Endothelial cell of umbilical vein (primary cell): ENCODE measurements at regions not wholly inside any gene's neighbourhood (a gene's known extent, or its start where the extent isn't known, plus 50 kb on each side); places are given as distances from the start of the nearest gene placed in this dataset.

ENCODE experiments used
- BruUV-seq: library from RNA; stranded (reverse); fragments of 400-500 nt; replicated peaks from 2 replicates; lab custom pipeline; 2021; lab: Mats Ljungman, UMichigan
- CTCF ChIA-PET: fragments of 300-600, 350-600 bp; sonication (Branson Sonifier 250); formaldehyde crosslinking; loops from one replicate; lab custom pipeline; 2021; ENCODE audit warnings: antibody characterized with exemption, inconsistent platforms; lab: Charles Lee
- POLR2A ChIA-PET: fragments of 300-600, 350-600 bp; sonication (Branson Sonifier 250); formaldehyde crosslinking; loops from one replicate; lab custom pipeline; 2021; ENCODE audit warnings: antibody characterized with exemption, inconsistent platforms; lab: Charles Lee
- DNase-seq: peaks from one replicate; pipeline ENCODE4 v3.0.0-alpha.2; 2011; ENCODE audit warnings: low read depth, low spot score
- FAIRE-seq: peaks from 2 replicates; lab custom pipeline; 2011; peaks lifted over from hg19 to GRCh38; lab: Jason Lieb, UNC
- H2AFZ ChIP-seq: 2 replicates; pipeline ENCODE4 v1.6.0; 2012; ENCODE audit warnings: low read depth, low read length, control low read depth, inconsistent platforms
- H3K27ac ChIP-seq: 2 replicates; pipeline ENCODE4 v1.5.1; 2011; ENCODE audit warnings: low read depth, mild to moderate bottlenecking, control low read depth, low read length, moderate library complexity; ENCODE audit not compliant: insufficient read depth
- H3K27me3 ChIP-seq, 2 experiments: 2 replicates each; pipeline versions ENCODE4 v1.6.0 to v1.6.1; 2011; ENCODE audit warnings: low read length in 2 of 2, mixed read lengths in 1 of 2; ENCODE audit not compliant: control insufficient read depth in 2 of 2, insufficient read depth in 2 of 2
- H3K36me3 ChIP-seq, 2 experiments: 2 replicates in 1 of 2; 3 replicates in 1 of 2; pipeline ENCODE4 v1.5.1; 2011; ENCODE audit warnings: low read length in 2 of 2, mild to moderate bottlenecking in 1 of 2, moderate library complexity in 1 of 2; ENCODE audit not compliant: control insufficient read depth in 2 of 2, insufficient read depth in 2 of 2; ENCODE audit errors: extremely low read depth in 1 of 2
- H3K4me1 ChIP-seq: 3 replicates; pipeline ENCODE4 v1.5.1; 2011; ENCODE audit warnings: mild to moderate bottlenecking, low read length; ENCODE audit not compliant: control insufficient read depth, insufficient read depth; ENCODE audit errors: extremely low read depth
- H3K4me2 ChIP-seq: 2 replicates; pipeline ENCODE4 v1.6.1; 2011; ENCODE audit warnings: low read length, control low read depth, mixed read lengths; ENCODE audit not compliant: insufficient read depth
- H3K4me3 ChIP-seq, 3 experiments: fragments of 200-600 bp in 1 of 3; sonication (generic), shearing (Covaris generic) in 1 of 3; replicated peaks in 1 of 3; 2 replicates each; pipeline ENCODE4 v1.5.1; 2011 to 2016; ENCODE audit warnings: control low read depth in 3 of 3, low read length in 3 of 3, mild to moderate bottlenecking in 2 of 3, inconsistent platforms in 1 of 3, low read depth in 1 of 3, moderate library complexity in 1 of 3; ENCODE audit not compliant: insufficient read depth in 1 of 3
- H3K79me2 ChIP-seq: 2 replicates; pipeline ENCODE4 v1.6.0; 2012; ENCODE audit warnings: low read length, inconsistent platforms; ENCODE audit not compliant: control insufficient read depth, insufficient read depth
- H3K9ac ChIP-seq: replicated peaks from 2 replicates; pipeline ENCODE3; 2011; ENCODE audit warnings: low read length, control low read depth; ENCODE audit not compliant: insufficient read depth; ENCODE audit errors: extremely low read depth
- H3K9me1 ChIP-seq: replicated peaks from 3 replicates; pipeline ENCODE4 v1.6.0; 2011; ENCODE audit warnings: mild to moderate bottlenecking, low read length; ENCODE audit not compliant: control insufficient read depth, insufficient read depth; ENCODE audit errors: extremely low read depth
- H3K9me3 ChIP-seq: replicated peaks from 2 replicates; pipeline ENCODE4 v1.5.1; 2012; ENCODE audit warnings: low read length, inconsistent platforms; ENCODE audit not compliant: control insufficient read depth, insufficient read depth
- H4K20me1 ChIP-seq: replicated peaks from 2 replicates; pipeline ENCODE3; 2011; ENCODE audit warnings: mild to moderate bottlenecking, low read length; ENCODE audit not compliant: control insufficient read depth, insufficient read depth; ENCODE audit errors: extremely low read depth
- EZH2 ChIP-seq: IDR thresholded peaks from 2 replicates; pipeline ENCODE4 v1.6.1; 2012; ENCODE audit warnings: borderline replicate concordance, low read depth, mild to moderate bottlenecking, moderate library complexity, low read length, inconsistent platforms; ENCODE audit not compliant: severe bottlenecking
- FOS ChIP-seq: IDR thresholded peaks from 2 replicates; pipeline ENCODE4 v1.6.1; 2011; ENCODE audit warnings: mild to moderate bottlenecking, low read length, moderate library complexity, borderline replicate concordance; ENCODE audit not compliant: insufficient read depth
- GATA2 ChIP-seq: IDR thresholded peaks from 2 replicates; pipeline ENCODE4 v1.7.0; 2011; ENCODE audit warnings: low read depth, mild to moderate bottlenecking, moderate library complexity, mixed read lengths, low read length; ENCODE audit not compliant: insufficient read length, insufficient read depth
- JUN ChIP-seq: IDR thresholded peaks from 2 replicates; pipeline ENCODE4 v1.6.1; 2011; ENCODE audit warnings: borderline replicate concordance, low read depth; ENCODE audit not compliant: insufficient read length, insufficient read depth
- MYC ChIP-seq: IDR thresholded peaks from one replicate; pipeline ENCODE4 v1.6.1; 2011; ENCODE audit warnings: mild to moderate bottlenecking, low read depth, low read length
- POLR2A ChIP-seq: IDR thresholded peaks from 2 replicates; pipeline ENCODE4 v1.6.1; 2012; ENCODE audit warnings: low read depth, mild to moderate bottlenecking, control low read depth, low read length
- POLR2AphosphoS5 ChIP-seq: IDR thresholded peaks from 2 replicates; pipeline ENCODE4 v1.6.1; 2012; ENCODE audit warnings: low read depth, mild to moderate bottlenecking, control low read depth, low read length, moderate library complexity; ENCODE audit not compliant: insufficient read depth
- dilution Hi-C: fragments of 300-500 bp; cut with MboI; formaldehyde crosslinking; loops from one replicate; pipeline ENCODE4 v1.15.0; 2019; ENCODE audit warnings: low sequenced_read_pairs; ENCODE audit not compliant: extremely low pct_ligation_motif_present
- intact Hi-C: fragments of 100-400 bp; cut with micrococcal nuclease; formaldehyde crosslinking; loops from one replicate; pipeline ENCODE4 v1.10.0; 2022
- TF ChIP-seq, protein P1 (sequence below): IDR thresholded peaks from 2 replicates; pipeline ENCODE4 v1.6.1; 2011; ENCODE audit not compliant: insufficient read depth, insufficient read length
- TF ChIP-seq, protein P2 (sequence below), 2 donors: IDR thresholded peaks; 1 replicate in 1 of 2; 2 replicates in 1 of 2; pipeline ENCODE4 v1.5.1; 2011; ENCODE audit warnings: low read length in 2 of 2, mild to moderate bottlenecking in 2 of 2, moderate library complexity in 2 of 2, control low read depth in 1 of 2, inconsistent platforms in 1 of 2, low read depth in 1 of 2; ENCODE audit not compliant: insufficient read depth in 1 of 2; ENCODE audit errors: extremely low read depth in 1 of 2

DNA sequence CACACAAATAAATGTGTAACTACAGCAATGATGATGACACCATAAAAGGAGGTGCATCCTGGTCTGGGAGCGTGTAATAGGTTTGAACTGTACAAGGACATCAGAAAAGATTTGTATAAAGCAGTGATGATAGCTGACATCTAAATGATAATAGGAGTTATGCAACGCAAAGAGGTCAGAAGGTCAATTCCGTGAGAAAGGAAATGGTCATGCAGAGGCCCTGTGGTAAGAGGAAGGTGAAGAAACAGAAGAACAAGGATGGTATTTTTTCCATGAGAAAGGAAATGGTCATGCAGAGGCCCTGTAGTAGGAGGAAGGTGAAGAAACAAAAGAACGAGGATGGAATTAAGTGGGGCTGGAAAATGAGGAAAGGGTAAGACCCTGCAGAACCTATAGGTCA is 106.7 kb upstream of the TMPO start:
- Histone ChIP-seq H3K4me3 (no peak overlapping the region), H3K4me1 (peaks cover 9% of the 10 kb centered on the region), H3K9me3 (no peaks in the 10 kb centered on the region), H3K4me2 (no peak overlapping the region), H3K9me1 (no peaks in the 10 kb centered on the region), H3K79me2 (no peaks in the 10 kb centered on the region), H3K27me3 (no peaks in the 10 kb centered on the region), H3K9ac (no peak overlapping the region), H2AFZ (no peak overlapping the region), H4K20me1 (no peaks in the 10 kb centered on the region), H3K27ac (no peak overlapping the region), H3K36me3 (no peaks in the 10 kb centered on the region)
- dilution Hi-C loops (no loop called here), intact Hi-C loops (no loop called here)
- BruUV-seq = no TSS peak
- TF ChIP-seq POLR2AphosphoS5 (no peak), POLR2A (no peak), FOS (no peak), MYC (no peak), EZH2 (no peak), JUN (no peak), GATA2 (no peak)
- TF ChIP-seq, protein P1, sequence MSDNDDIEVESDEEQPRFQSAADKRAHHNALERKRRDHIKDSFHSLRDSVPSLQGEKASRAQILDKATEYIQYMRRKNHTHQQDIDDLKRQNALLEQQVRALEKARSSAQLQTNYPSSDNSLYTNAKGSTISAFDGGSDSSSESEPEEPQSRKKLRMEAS = no peak
- TF ChIP-seq, protein P2, sequence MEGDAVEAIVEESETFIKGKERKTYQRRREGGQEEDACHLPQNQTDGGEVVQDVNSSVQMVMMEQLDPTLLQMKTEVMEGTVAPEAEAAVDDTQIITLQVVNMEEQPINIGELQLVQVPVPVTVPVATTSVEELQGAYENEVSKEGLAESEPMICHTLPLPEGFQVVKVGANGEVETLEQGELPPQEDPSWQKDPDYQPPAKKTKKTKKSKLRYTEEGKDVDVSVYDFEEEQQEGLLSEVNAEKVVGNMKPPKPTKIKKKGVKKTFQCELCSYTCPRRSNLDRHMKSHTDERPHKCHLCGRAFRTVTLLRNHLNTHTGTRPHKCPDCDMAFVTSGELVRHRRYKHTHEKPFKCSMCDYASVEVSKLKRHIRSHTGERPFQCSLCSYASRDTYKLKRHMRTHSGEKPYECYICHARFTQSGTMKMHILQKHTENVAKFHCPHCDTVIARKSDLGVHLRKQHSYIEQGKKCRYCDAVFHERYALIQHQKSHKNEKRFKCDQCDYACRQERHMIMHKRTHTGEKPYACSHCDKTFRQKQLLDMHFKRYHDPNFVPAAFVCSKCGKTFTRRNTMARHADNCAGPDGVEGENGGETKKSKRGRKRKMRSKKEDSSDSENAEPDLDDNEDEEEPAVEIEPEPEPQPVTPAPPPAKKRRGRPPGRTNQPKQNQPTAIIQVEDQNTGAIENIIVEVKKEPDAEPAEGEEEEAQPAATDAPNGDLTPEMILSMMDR (IDR thresholded peaks at IDR 0.05; ENCODE audit: extremely low read depth in 1 of 2, insufficient read depth in 1 of 2, low read depth in 1 of 2, low read length in 2 of 2) = no peak
- ChIA-PET POLR2A (no interaction called here), CTCF (no interaction called here)
- FAIRE-seq (no peak), DNase-seq (no peak)
